HepG2 (cell line): ENCODE measurements at regions not wholly inside any gene's neighbourhood (a gene's known extent, or its start where the extent isn't known, plus 50 kb on each side); places are given as distances from the start of the nearest gene placed in this dataset.
A peak's percentile ranks its signal among the peaks of the same experiment; 100 is the strongest.

Experiments
- ATAC-seq: fragments of 200-7000 bp; cut with Tn5 transposase; 3 replicates; pipeline ENCODE4 v1.9.1; 2020; ENCODE audit warnings: mild to moderate bottlenecking, moderate library complexity
- BruUV-seq: library from RNA; stranded (reverse); fragments of 400-500 nt; replicated peaks from 2 replicates; lab custom pipeline; 2021; lab: Mats Ljungman, UMichigan
- CTCF ChIA-PET: fragments of 300-600 bp; formaldehyde crosslinking; extraction: SDS; loops from one replicate; lab custom pipeline; 2021; ENCODE audit warnings: low total read pairs, inconsistent platforms, low intra/inter-chr PET ratio; lab: Yijun Ruan, JAX
- POLR2A ChIA-PET: fragments of 350-600 bp; sonication (Branson Sonifier 250); formaldehyde crosslinking; loops from one replicate; lab custom pipeline; 2020; ENCODE audit warnings: antibody characterized with exemption, inconsistent platforms; lab: Yijun Ruan, JAX
- DNase-seq: peaks from one replicate; pipeline ENCODE4 v3.0.0-alpha.2; 2015; ENCODE audit warnings: low spot score
- FAIRE-seq: peaks from 3 replicates; lab custom pipeline; 2011; peaks lifted over from hg19 to GRCh38; lab: Jason Lieb, UNC
- H2AFZ ChIP-seq: one replicate; pipeline ENCODE4 v1.6.1; 2011; ENCODE audit warnings: low read length, inconsistent platforms
- H3K27ac ChIP-seq: fragments of 300-600 bp; 3 replicates; pipeline ENCODE4 v1.8.0; 2011; ENCODE audit warnings: mixed run types, mild to moderate bottlenecking, mixed read lengths, low read length, inconsistent platforms; ENCODE audit not compliant: insufficient read depth; ENCODE audit errors: extremely low read length
- H3K27me3 ChIP-seq, 2 experiments: fragments of 200-600 bp in 1 of 2; 2 replicates in 1 of 2; 3 replicates in 1 of 2; pipeline versions ENCODE4 v1.6.0 to v1.8.0; 2011; ENCODE audit warnings: low read length in 2 of 2, mild to moderate bottlenecking in 2 of 2, moderate library complexity in 2 of 2, inconsistent platforms in 1 of 2; ENCODE audit not compliant: insufficient read depth in 2 of 2, control insufficient read depth in 1 of 2
- H3K36me3 ChIP-seq, 2 experiments: fragments of 200-600 bp in 1 of 2; replicated peaks in 1 of 2; 2 replicates in 1 of 2; 3 replicates in 1 of 2; pipeline versions ENCODE4 v1.5.1 to v1.8.0; 2011; ENCODE audit warnings: low read length in 2 of 2, inconsistent platforms in 1 of 2; ENCODE audit not compliant: insufficient read depth in 2 of 2, control insufficient read depth in 1 of 2
- H3K4me1 ChIP-seq: 2 replicates; pipeline ENCODE4 v1.5.1; 2012; ENCODE audit warnings: low read length, inconsistent platforms; ENCODE audit not compliant: insufficient read depth
- H3K4me2 ChIP-seq: 2 replicates; pipeline ENCODE4 v1.6.0; 2011; ENCODE audit warnings: low read depth, low read length, inconsistent platforms
- H3K4me3 ChIP-seq, 3 experiments: fragments of 200-600 bp in 1 of 3; sonication (generic), shearing (Covaris generic) in 1 of 3; replicated peaks in 1 of 3; 2 replicates each; pipeline ENCODE4 v1.5.1; 2011 to 2016; ENCODE audit warnings: low read length in 3 of 3, inconsistent platforms in 2 of 3, low read depth in 2 of 3, mild to moderate bottlenecking in 2 of 3, control low read depth in 1 of 3, mixed read lengths in 1 of 3; ENCODE audit not compliant: insufficient read depth in 1 of 3
- H3K79me2 ChIP-seq: one replicate; pipeline ENCODE4 v1.6.1; 2011; ENCODE audit warnings: low read length, inconsistent platforms; ENCODE audit not compliant: insufficient read depth
- H3K9ac ChIP-seq: 2 replicates; pipeline ENCODE4 v1.6.0; 2011; ENCODE audit warnings: mild to moderate bottlenecking, low read depth, low read length, inconsistent platforms; ENCODE audit not compliant: insufficient read depth
- H3K9me3 ChIP-seq: 2 replicates; pipeline ENCODE4 v1.5.1; 2012; ENCODE audit warnings: mild to moderate bottlenecking, low read length
- H4K20me1 ChIP-seq: 2 replicates; pipeline ENCODE4 v1.6.0; 2011; ENCODE audit warnings: inconsistent platforms, mild to moderate bottlenecking, low read length, moderate library complexity; ENCODE audit not compliant: insufficient read depth
- CHD2 ChIP-seq: IDR thresholded peaks from 2 replicates; pipeline ENCODE4 v1.6.1; 2011; ENCODE audit warnings: low read depth, low read length, improper control_type of control experiment
- HMGA1 ChIP-seq: sonication (generic); formaldehyde crosslinking; conservative IDR thresholded peaks from 2 replicates; pipeline ENCODE4 v1.4.0; 2020; ENCODE audit warnings: missing genetic modification reagents
- MTA3 ChIP-seq: sonication (generic); formaldehyde crosslinking; IDR thresholded peaks from 2 replicates; pipeline ENCODE4 v1.4.0; 2020; ENCODE audit warnings: missing genetic modification reagents
- NR3C1 ChIP-seq: sonication (generic); formaldehyde crosslinking; IDR thresholded peaks from 2 replicates; pipeline ENCODE4 v1.4.0; 2020; ENCODE audit warnings: missing genetic modification reagents
- RNF2 ChIP-seq: fragments of 450-650 bp; conservative IDR thresholded peaks from 2 replicates; pipeline ENCODE4 v1.6.1; 2016; ENCODE audit warnings: low read depth
- SRSF9 ChIP-seq: fragments of 200-400 bp; formaldehyde crosslinking; IDR thresholded peaks from 2 replicates; pipeline ENCODE4 v1.6.1; 2018; ENCODE audit warnings: borderline replicate concordance, mild to moderate bottlenecking, low read depth, low read length; ENCODE audit not compliant: insufficient read depth, poor library complexity, severe bottlenecking
- STAG1 ChIP-seq: sonication (generic); formaldehyde crosslinking; IDR thresholded peaks from 2 replicates; pipeline ENCODE4 v1.4.0; 2020; ENCODE audit warnings: missing genetic modification reagents
- STAT5B ChIP-seq: sonication (generic); formaldehyde crosslinking; IDR thresholded peaks from 2 replicates; pipeline ENCODE4 v1.4.0; 2020; ENCODE audit warnings: missing genetic modification reagents
- ZC3H4 ChIP-seq: sonication (generic); formaldehyde crosslinking; IDR thresholded peaks from 2 replicates; pipeline ENCODE4 v1.4.0; 2020; ENCODE audit warnings: missing genetic modification reagents, borderline replicate concordance
- ZMAT3 ChIP-seq: sonication (generic); formaldehyde crosslinking; conservative IDR thresholded peaks from 2 replicates; pipeline ENCODE4 v1.7.0; 2021; ENCODE audit warnings: missing genetic modification reagents
- ZNF292 ChIP-seq: sonication (generic); formaldehyde crosslinking; IDR thresholded peaks from 2 replicates; pipeline ENCODE4 v1.8.1; 2022; ENCODE audit warnings: mild to moderate bottlenecking, low read depth, missing genetic modification reagents, borderline replicate concordance
- ZNF629 ChIP-seq: sonication (generic); formaldehyde crosslinking; conservative IDR thresholded peaks from 2 replicates; pipeline ENCODE4 v1.5.0; 2020; ENCODE audit warnings: missing genetic modification reagents
- WGBS: methylation state at CpG from one replicate; pipeline ENCODE4 v1.1.6; 2017; ENCODE audit warnings: low lambda C conversion rate; 5-methylcytosine and 5-hydroxymethylcytosine counted together
- in situ Hi-C: cut with HindIII; loops from 2 replicates; pipeline ENCODE4 v1.10.0; 2017; ENCODE audit warnings: low pct_unique_long_range_greater_than_20kb; ENCODE audit not compliant: extremely low pct_ligation_motif_present
- intact Hi-C: fragments of 100-400 bp; cut with micrococcal nuclease; formaldehyde crosslinking; loops from one replicate; pipeline ENCODE4 v1.10.0; 2022; ENCODE audit not compliant: unreplicated experiment
- TF ChIP-seq, protein P1 (sequence below): sonication (generic); formaldehyde crosslinking; IDR thresholded peaks from 2 replicates; pipeline ENCODE4 v1.9.0; 2022; ENCODE audit warnings: missing genetic modification reagents, mild to moderate bottlenecking, borderline replicate concordance
- TF ChIP-seq, protein P2 (sequence below): sonication (generic); formaldehyde crosslinking; IDR thresholded peaks from 2 replicates; pipeline ENCODE4 v1.4.0; 2020; ENCODE audit warnings: missing genetic modification reagents, low read depth, mild to moderate bottlenecking, borderline replicate concordance
- TF ChIP-seq, protein P3 (sequence below): IDR thresholded peaks from 2 replicates; pipeline ENCODE4 v1.6.1; 2016; ENCODE audit warnings: missing compliant biosample characterization, missing genetic modification reagents, borderline replicate concordance
- TF ChIP-seq, protein P4 (sequence below): sonication (generic); formaldehyde crosslinking; IDR thresholded peaks from 2 replicates; pipeline ENCODE4 v1.8.0; 2022; ENCODE audit warnings: missing genetic modification reagents, mild to moderate bottlenecking, inconsistent platforms, borderline replicate concordance
- TF ChIP-seq, protein P5 (sequence below): sonication (generic); formaldehyde crosslinking; IDR thresholded peaks from 2 replicates; pipeline ENCODE4 v1.8.1; 2023; ENCODE audit warnings: mild to moderate bottlenecking, inconsistent platforms, moderate library complexity, missing genetic modification reagents, borderline replicate concordance

DNA sequence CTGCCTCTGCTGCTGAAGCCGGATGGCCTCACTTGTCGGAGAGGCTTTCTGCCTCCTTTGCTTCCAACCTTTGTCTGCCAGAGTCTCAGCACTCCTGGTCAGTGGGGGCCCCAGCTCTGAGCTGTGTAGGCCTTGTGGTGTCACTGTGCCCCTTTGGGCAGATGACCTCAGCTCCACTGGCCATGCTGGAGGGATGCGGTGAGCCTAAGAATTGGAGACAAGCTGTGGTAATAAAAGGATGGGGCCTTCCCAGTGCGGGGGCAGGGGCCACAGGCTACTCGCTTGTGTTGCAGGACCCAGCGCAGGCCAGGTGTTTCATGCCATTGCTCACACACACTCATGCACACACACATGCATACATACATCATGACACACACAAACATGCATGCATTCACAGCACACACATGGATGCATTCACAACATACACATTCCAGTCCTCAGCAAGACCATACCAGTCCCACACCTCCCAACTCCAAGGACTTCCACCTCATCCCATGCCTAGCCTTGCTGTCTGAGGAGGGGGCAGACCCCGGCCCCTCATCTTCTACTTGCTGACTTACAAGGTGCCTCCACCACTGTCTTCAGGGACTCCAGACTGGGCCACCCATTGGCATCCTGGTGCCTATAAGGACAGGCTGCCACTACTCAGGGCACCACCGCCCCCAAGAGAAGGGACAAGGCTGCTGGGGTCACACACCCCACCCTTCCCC, 237.7 kb downstream of the SYK start:
- ATAC-seq, result no peak
- Histone ChIP-seq H3K36me3 (no peaks in the 10 kb centered on the region), H3K4me1 (peaks cover 62% of the 10 kb centered on the region), H2AFZ (no peak overlapping the region), H4K20me1 (no peaks in the 10 kb centered on the region), H3K27ac (peak overlapping the region; percentile 94), H3K4me2 (peak overlapping the region; percentile 84; the same call in 1 of the 2 replicates), H3K79me2 (peaks cover 5% of the 10 kb centered on the region), H3K9ac (0 out of 2 replicates have a peak overlapping the region, but pooled peaks have one; percentile 75), H3K9me3 (no peaks in the 10 kb centered on the region), H3K4me3 (0 out of 6 replicates have a peak overlapping the region, but pooled peaks of 1 of the 3 experiments have one; percentile 60), H3K27me3 (no peaks in the 10 kb centered on the region)
- ChIA-PET CTCF (no interaction called here), POLR2A (interaction anchor here (3.0 to 4.1 kb wide), 2 partner anchors 158 to 168 kb away, joined by 21 to 58 read pairs; no protein-coding TSS in a partner anchor)
- FAIRE-seq, result no peak
- DNase-seq, result peak; percentile 12
- in situ Hi-C loops (no loop called here), intact Hi-C loops (loop anchor here (5.0 kb wide), 1 partner anchor 638 kb away; no protein-coding TSS in a partner anchor)
- 100% methylated on average over 3 of the region's 8 CpGs for whole genome bisulfite sequencing
- BruUV-seq, result no TSS peak
- TF ChIP-seq ZMAT3 (CRISPR knock-in tag) (no peak), ZC3H4 (CRISPR knock-in tag) (0 out of 2 replicates have a peak, but pooled peaks have one; percentile 56), MTA3 (CRISPR knock-in tag) (no peak), ZNF629 (CRISPR knock-in tag) (no peak), STAG1 (CRISPR knock-in tag) (peak; percentile 32), CHD2 (no peak), HMGA1 (CRISPR knock-in tag) (no peak), STAT5B (CRISPR knock-in tag) (no peak), SRSF9 (no peak), NR3C1 (CRISPR knock-in tag) (no peak), ZNF292 (CRISPR knock-in tag) (0 out of 2 replicates have a peak, but pooled peaks have one; percentile 23), RNF2 (no peak)
- TF ChIP-seq, protein P1, sequence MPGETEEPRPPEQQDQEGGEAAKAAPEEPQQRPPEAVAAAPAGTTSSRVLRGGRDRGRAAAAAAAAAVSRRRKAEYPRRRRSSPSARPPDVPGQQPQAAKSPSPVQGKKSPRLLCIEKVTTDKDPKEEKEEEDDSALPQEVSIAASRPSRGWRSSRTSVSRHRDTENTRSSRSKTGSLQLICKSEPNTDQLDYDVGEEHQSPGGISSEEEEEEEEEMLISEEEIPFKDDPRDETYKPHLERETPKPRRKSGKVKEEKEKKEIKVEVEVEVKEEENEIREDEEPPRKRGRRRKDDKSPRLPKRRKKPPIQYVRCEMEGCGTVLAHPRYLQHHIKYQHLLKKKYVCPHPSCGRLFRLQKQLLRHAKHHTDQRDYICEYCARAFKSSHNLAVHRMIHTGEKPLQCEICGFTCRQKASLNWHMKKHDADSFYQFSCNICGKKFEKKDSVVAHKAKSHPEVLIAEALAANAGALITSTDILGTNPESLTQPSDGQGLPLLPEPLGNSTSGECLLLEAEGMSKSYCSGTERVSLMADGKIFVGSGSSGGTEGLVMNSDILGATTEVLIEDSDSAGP (CRISPR knock-in tag), result 0 out of 2 replicates have a peak, but pooled peaks have one; percentile 36
- TF ChIP-seq, protein P2, sequence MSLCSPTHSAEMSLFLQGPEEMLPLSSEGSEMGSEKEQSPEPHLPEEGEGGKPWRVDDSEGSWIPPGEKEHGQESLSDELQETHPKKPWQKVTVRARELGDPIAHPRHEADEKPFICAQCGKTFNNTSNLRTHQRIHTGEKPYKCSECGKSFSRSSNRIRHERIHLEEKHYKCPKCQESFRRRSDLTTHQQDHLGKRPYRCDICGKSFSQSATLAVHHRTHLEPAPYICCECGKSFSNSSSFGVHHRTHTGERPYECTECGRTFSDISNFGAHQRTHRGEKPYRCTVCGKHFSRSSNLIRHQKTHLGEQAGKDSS (CRISPR knock-in tag), result 0 out of 2 replicates have a peak, but pooled peaks have one; percentile 31
- TF ChIP-seq, protein P3, sequence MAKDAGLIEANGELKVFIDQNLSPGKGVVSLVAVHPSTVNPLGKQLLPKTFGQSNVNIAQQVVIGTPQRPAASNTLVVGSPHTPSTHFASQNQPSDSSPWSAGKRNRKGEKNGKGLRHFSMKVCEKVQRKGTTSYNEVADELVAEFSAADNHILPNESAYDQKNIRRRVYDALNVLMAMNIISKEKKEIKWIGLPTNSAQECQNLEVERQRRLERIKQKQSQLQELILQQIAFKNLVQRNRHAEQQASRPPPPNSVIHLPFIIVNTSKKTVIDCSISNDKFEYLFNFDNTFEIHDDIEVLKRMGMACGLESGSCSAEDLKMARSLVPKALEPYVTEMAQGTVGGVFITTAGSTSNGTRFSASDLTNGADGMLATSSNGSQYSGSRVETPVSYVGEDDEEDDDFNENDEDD (CRISPR knock-in tag), result no peak
- TF ChIP-seq, protein P4, sequence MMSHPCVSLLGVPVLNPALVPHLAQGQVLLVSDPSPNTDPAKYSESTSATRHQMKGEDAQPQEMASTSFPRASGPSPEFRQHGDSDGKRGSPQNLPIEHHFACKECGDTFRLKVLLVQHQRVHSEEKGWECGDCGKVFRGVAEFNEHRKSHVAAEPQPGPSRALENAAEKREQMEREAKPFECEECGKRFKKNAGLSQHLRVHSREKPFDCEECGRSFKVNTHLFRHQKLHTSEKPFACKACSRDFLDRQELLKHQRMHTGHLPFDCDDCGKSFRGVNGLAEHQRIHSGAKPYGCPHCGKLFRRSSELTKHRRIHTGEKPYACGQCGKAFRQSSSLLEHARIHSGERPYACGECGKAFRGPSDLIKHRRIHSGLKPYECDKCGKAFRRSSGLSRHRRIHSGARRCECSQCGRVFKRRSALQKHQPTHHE (CRISPR knock-in tag), result no peak
- TF ChIP-seq, protein P5, sequence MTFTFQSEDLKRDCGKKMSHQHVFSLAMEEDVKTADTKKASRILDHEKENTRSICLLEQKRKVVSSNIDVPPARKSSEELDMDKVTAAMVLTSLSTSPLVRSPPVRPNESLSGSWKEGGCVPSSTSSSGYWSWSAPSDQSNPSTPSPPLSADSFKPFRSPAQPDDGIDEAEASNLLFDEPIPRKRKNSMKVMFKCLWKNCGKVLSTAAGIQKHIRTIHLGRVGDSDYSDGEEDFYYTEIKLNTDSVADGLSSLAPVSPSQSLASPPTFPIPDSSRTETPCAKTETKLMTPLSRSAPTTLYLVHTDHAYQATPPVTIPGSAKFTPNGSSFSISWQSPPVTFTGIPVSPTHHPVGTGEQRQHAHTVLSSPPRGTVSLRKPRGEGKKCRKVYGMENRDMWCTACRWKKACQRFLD (CRISPR knock-in tag), result no peak
